ENCODE measurements at regions not wholly inside any gene's neighbourhood (a gene's known extent, or its start where the extent isn't known, plus 50 kb on each side); places are given as distances from the start of the nearest gene placed in this dataset.

GRCh38 chr2:83705146-83705545, 753.9 kb downstream of the SUCLG1 start:
- 92 to 94% methylated on average over 1 of the region's 1 CpG for WGBS, 2 donors
- peaks cover 0 to 4% (median 0%) of the 10 kb centered on the region in 4 donors for H3K9me3 ChIP-seq (ENCODE audit: control insufficient read depth in 4 of 4, insufficient read depth in 3 of 4, low read length in 3 of 4)

GRCh38 chr2:83703598-83703997, 755.5 kb downstream of the SUCLG1 start:
- Histone ChIP-seq H3K36me3 (ENCODE audit: control insufficient read depth in 4 of 4, insufficient read depth in 4 of 4, low read length in 4 of 4) (no peaks in the 10 kb centered on the region), H3K4me3 (no peak overlapping the region), H3K27me3 (ENCODE audit: control insufficient read depth in 3 of 3, insufficient read depth in 3 of 3, low read length in 2 of 3) (no peaks in the 10 kb centered on the region), H3K27ac (ENCODE audit: low read depth in 1 of 2, low read length in 1 of 2) (no peak overlapping the region), H3K4me1 (ENCODE audit: control insufficient read depth in 5 of 5, insufficient read depth in 5 of 5, low read length in 5 of 5) (no peaks in the 10 kb centered on the region), H3K9ac (ENCODE audit: insufficient read depth in 1 of 2, low read length in 2 of 2) (no peak overlapping the region), H3K9me3 (ENCODE audit: control insufficient read depth in 4 of 4, insufficient read depth in 3 of 4, low read length in 3 of 4) (peaks cover 0 to 4% (median 0%) of the 10 kb centered on the region in 4 donors)
- no peak for TF ChIP-seq CTCF (IDR thresholded peaks at IDR 0.05; ENCODE audit: control extremely low read depth, extremely low read depth)
- WGBS, 2 donors = 81% methylated on average over 1 of the region's 1 CpG
- ATAC-seq (ENCODE audit: insufficient read depth, low FRiP score) (no peak), DNase-seq (no peak)

More at GRCh38 chr2:83705146-83705545, 753.9 kb downstream of the SUCLG1 start:
- H3K4me1 ChIP-seq (ENCODE audit: control insufficient read depth in 5 of 5, insufficient read depth in 5 of 5, low read length in 5 of 5) = no peaks in the 10 kb centered on the region
- H3K36me3 ChIP-seq (ENCODE audit: control insufficient read depth in 4 of 4, insufficient read depth in 4 of 4, low read length in 4 of 4) = no peaks in the 10 kb centered on the region
- no peak for DNase-seq
- H3K27ac ChIP-seq (ENCODE audit: low read depth in 1 of 2, low read length in 1 of 2) = no peak overlapping the region
- no peak overlapping the region for H3K9ac ChIP-seq (ENCODE audit: insufficient read depth in 1 of 2, low read length in 2 of 2)
- ATAC-seq (ENCODE audit: insufficient read depth, low FRiP score) = no peak
- no peaks in the 10 kb centered on the region for H3K27me3 ChIP-seq (ENCODE audit: control insufficient read depth in 3 of 3, insufficient read depth in 3 of 3, low read length in 2 of 3)
- TF ChIP-seq CTCF (IDR thresholded peaks at IDR 0.05; ENCODE audit: control extremely low read depth, extremely low read depth) = no peak
- H3K4me3 ChIP-seq = no peak overlapping the region

GRCh38 chr2:83696838-83697237, 762.2 kb downstream of the SUCLG1 start:
- Histone ChIP-seq H3K27me3 (ENCODE audit: control insufficient read depth in 3 of 3, insufficient read depth in 3 of 3, low read length in 2 of 3) (no peaks in the 10 kb centered on the region), H3K36me3 (ENCODE audit: control insufficient read depth in 4 of 4, insufficient read depth in 4 of 4, low read length in 4 of 4) (no peaks in the 10 kb centered on the region), H3K4me1 (ENCODE audit: control insufficient read depth in 5 of 5, insufficient read depth in 5 of 5, low read length in 5 of 5) (no peaks in the 10 kb centered on the region), H3K9ac (ENCODE audit: insufficient read depth in 1 of 2, low read length in 2 of 2) (no peak overlapping the region), H3K4me3 (no peak overlapping the region), H3K27ac (ENCODE audit: low read depth in 1 of 2, low read length in 1 of 2) (no peak overlapping the region), H3K9me3 (ENCODE audit: control insufficient read depth in 4 of 4, insufficient read depth in 3 of 4, low read length in 3 of 4) (peaks cover 0 to 3% (median 0%) of the 10 kb centered on the region in 4 donors)
- TF ChIP-seq CTCF (IDR thresholded peaks at IDR 0.05; ENCODE audit: control extremely low read depth, extremely low read depth) = no peak
- DNase-seq = no peak
- ATAC-seq (ENCODE audit: insufficient read depth, low FRiP score) = no peak
- WGBS, 2 donors = 66 to 70% methylated on average over 4 of the region's 4 CpGs

- no peak for DNase-seq
- Histone ChIP-seq H3K27ac (ENCODE audit: low read depth in 1 of 2, low read length in 1 of 2) (no peak overlapping the region), H3K9ac (ENCODE audit: insufficient read depth in 1 of 2, low read length in 2 of 2) (no peak overlapping the region), H3K27me3 (ENCODE audit: control insufficient read depth in 3 of 3, insufficient read depth in 3 of 3, low read length in 2 of 3) (no peaks in the 10 kb centered on the region), H3K4me1 (ENCODE audit: control insufficient read depth in 5 of 5, insufficient read depth in 5 of 5, low read length in 5 of 5) (no peaks in the 10 kb centered on the region), H3K9me3 (ENCODE audit: control insufficient read depth in 4 of 4, insufficient read depth in 3 of 4, low read length in 3 of 4) (peaks cover 0 to 3% (median 0%) of the 10 kb centered on the region in 4 donors), H3K36me3 (ENCODE audit: control insufficient read depth in 4 of 4, insufficient read depth in 4 of 4, low read length in 4 of 4) (no peaks in the 10 kb centered on the region), H3K4me3 (no peak overlapping the region)
- ATAC-seq (ENCODE audit: insufficient read depth, low FRiP score) = no peak
- TF ChIP-seq CTCF (IDR thresholded peaks at IDR 0.05; ENCODE audit: control extremely low read depth, extremely low read depth) = no peak
- WGBS, 2 donors = 91 to 94% methylated on average over 7 of the region's 7 CpGs
Measured at GRCh38 chr2:83695530-83695929, 763.5 kb downstream of the SUCLG1 start.
